NCI-H1694 (cell line): ENCODE measurements at regions not wholly inside any gene's neighbourhood (a gene's known extent, or its start where the extent isn't known, plus 50 kb on each side); places are given as distances from the start of the nearest gene placed in this dataset.

Source experiments
- DNase-seq: peaks from one replicate; lab custom pipeline; 2025; lab: John Stamatoyannopoulos, UW

GRCh38 chr11:127598476-127598875 lies 597.9 kb upstream of the KIRREL3 start:
- DNase-seq, result no peak

GRCh38 chr11:127596433-127596832 lies 595.9 kb upstream of the KIRREL3 start:
- no peak for DNase-seq

- DNase-seq, result no peak
Observed at GRCh38 chr11:127592371-127592770, 591.8 kb upstream of the KIRREL3 start.

GRCh38 chr11:127590314-127590713 lies 589.7 kb upstream of the KIRREL3 start:
- DNase-seq, result no peak

- no peak for DNase-seq
Observed at GRCh38 chr11:127588431-127588830, 587.9 kb upstream of the KIRREL3 start.

- no peak for DNase-seq
Observed at GRCh38 chr11:127587511-127587910, 586.9 kb upstream of the KIRREL3 start.

GRCh38 chr11:127576210-127576609 lies 575.6 kb upstream of the KIRREL3 start:
- no peak for DNase-seq

- no peak for DNase-seq
Observed at GRCh38 chr11:127574478-127574877, 573.9 kb upstream of the KIRREL3 start.

GRCh38 chr11:127568891-127569290 lies 568.3 kb upstream of the KIRREL3 start:
- no peak for DNase-seq

GRCh38 chr11:127567237-127567932 lies 566.8 kb upstream of the KIRREL3 start:
- DNase-seq, result no peak

- no peak for DNase-seq
Observed at GRCh38 chr11:127564810-127565209, 564.2 kb upstream of the KIRREL3 start.

GRCh38 chr11:127559978-127560377 lies 559.4 kb upstream of the KIRREL3 start:
- DNase-seq, result peak; percentile 13

- DNase-seq, result no peak
Observed at GRCh38 chr11:127552446-127552845, 551.9 kb upstream of the KIRREL3 start.

- DNase-seq, result no peak
Observed at GRCh38 chr11:127531167-127531566, 530.6 kb upstream of the KIRREL3 start.

- no peak for DNase-seq
Observed at GRCh38 chr11:127528297-127528696, 527.7 kb upstream of the KIRREL3 start.

GRCh38 chr11:127524618-127525017 lies 524.0 kb upstream of the KIRREL3 start:
- no peak for DNase-seq

GRCh38 chr11:127521413-127521812 lies 520.8 kb upstream of the KIRREL3 start:
- DNase-seq, result no peak

GRCh38 chr11:127507851-127508250 lies 507.3 kb upstream of the KIRREL3 start:
- DNase-seq, result no peak

- no peak for DNase-seq
Observed at GRCh38 chr11:127506647-127507046, 506.1 kb upstream of the KIRREL3 start.

- DNase-seq, result no peak
Observed at GRCh38 chr11:127506126-127506525, 505.6 kb upstream of the KIRREL3 start.

- no peak for DNase-seq
Observed at GRCh38 chr11:127496165-127496564, 495.6 kb upstream of the KIRREL3 start.

GRCh38 chr11:127493330-127494022 lies 492.9 kb upstream of the KIRREL3 start:
- DNase-seq, result peak; percentile 26

GRCh38 chr11:127492029-127492428 lies 491.5 kb upstream of the KIRREL3 start:
- no peak for DNase-seq

GRCh38 chr11:127491589-127491988 lies 491.0 kb upstream of the KIRREL3 start:
- no peak for DNase-seq
